SU-DHL-6 (cell line): ENCODE measurements at regions not wholly inside any gene's neighbourhood (a gene's known extent, or its start where the extent isn't known, plus 50 kb on each side); places are given as distances from the start of the nearest gene placed in this dataset.

Source experiments
- EZH2phosphoT487 ChIP-seq: fragments of 200-600 bp; sonication (generic), shearing (Covaris generic); conservative IDR thresholded peaks from 2 replicates; pipeline ENCODE4 v1.6.1; 2018; ENCODE audit warnings: mild to moderate bottlenecking, antibody characterized with exemption, low read length, moderate library complexity, mixed read lengths
- TF ChIP-seq, protein P1 (sequence below): fragments of 200-600 bp; sonication (generic); IDR thresholded peaks from one replicate; pipeline ENCODE4 v1.5.1; 2017; ENCODE audit warnings: antibody characterized with exemption, mild to moderate bottlenecking, low read length, moderate library complexity; ENCODE audit not compliant: insufficient read depth, poor library complexity, severe bottlenecking

DNA sequence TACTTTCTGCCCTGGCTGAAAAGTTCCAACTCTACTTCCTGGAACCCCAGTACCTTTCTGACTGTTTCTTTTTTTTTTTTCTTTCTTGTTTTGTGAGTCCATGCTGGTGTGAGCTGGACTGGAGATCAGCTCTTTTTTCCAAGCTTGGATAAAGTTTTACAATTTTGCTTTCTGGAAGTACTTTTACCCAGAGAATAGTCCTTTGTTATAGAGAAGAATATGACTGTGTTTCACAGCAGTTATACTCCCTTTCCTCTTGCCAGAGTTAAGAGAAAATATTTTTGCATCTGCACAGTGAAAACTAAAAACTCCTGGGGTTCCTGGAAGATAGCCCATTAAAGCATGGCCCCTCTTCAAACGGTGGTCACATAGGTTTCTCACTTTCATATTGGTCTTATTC is 1100.6 kb downstream of the OTOL1 start:
- TF ChIP-seq, protein P1, sequence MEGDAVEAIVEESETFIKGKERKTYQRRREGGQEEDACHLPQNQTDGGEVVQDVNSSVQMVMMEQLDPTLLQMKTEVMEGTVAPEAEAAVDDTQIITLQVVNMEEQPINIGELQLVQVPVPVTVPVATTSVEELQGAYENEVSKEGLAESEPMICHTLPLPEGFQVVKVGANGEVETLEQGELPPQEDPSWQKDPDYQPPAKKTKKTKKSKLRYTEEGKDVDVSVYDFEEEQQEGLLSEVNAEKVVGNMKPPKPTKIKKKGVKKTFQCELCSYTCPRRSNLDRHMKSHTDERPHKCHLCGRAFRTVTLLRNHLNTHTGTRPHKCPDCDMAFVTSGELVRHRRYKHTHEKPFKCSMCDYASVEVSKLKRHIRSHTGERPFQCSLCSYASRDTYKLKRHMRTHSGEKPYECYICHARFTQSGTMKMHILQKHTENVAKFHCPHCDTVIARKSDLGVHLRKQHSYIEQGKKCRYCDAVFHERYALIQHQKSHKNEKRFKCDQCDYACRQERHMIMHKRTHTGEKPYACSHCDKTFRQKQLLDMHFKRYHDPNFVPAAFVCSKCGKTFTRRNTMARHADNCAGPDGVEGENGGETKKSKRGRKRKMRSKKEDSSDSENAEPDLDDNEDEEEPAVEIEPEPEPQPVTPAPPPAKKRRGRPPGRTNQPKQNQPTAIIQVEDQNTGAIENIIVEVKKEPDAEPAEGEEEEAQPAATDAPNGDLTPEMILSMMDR, result no peak
- no peak for TF ChIP-seq EZH2phosphoT487
